ENCODE measurements at regions not wholly inside any gene's neighbourhood (a gene's known extent, or its start where the extent isn't known, plus 50 kb on each side); places are given as distances from the start of the nearest gene placed in this dataset.

GRCh38 chr7:119825091-119825655 lies 447.8 kb upstream of the KCND2 start:
- Histone ChIP-seq H3K4me3 (no peak overlapping the region), H3K36me3 (no peaks in the 10 kb centered on the region), H3K27me3 (replicated peaks; ENCODE audit: insufficient read depth) (no peaks in the 10 kb centered on the region), H3K4me1 (replicated peaks) (no peaks in the 10 kb centered on the region), H3K27ac (no peak overlapping the region), H3K9me3 (no peaks in the 10 kb centered on the region)
- no peak for TF ChIP-seq CTCF (IDR thresholded peaks at IDR 0.05)
- no peak for TF ChIP-seq POLR2AphosphoS5 (IDR thresholded peaks at IDR 0.05)
- TF ChIP-seq POLR2A (IDR thresholded peaks at IDR 0.05): no peak
- DNase-seq (ENCODE audit: low spot score): no peak
- intact Hi-C loops (cut with DNase I): no loop called here
- WGBS: 46% methylated on average over 3 of the region's 3 CpGs

GRCh38 chr7:119826547-119826946 lies 446.4 kb upstream of the KCND2 start:
- 96% methylated on average over 1 of the region's 1 CpG for WGBS
- Histone ChIP-seq H3K36me3 (no peaks in the 10 kb centered on the region), H3K4me1 (replicated peaks) (no peaks in the 10 kb centered on the region), H3K27me3 (replicated peaks; ENCODE audit: insufficient read depth) (no peaks in the 10 kb centered on the region), H3K27ac (no peak overlapping the region), H3K9me3 (no peaks in the 10 kb centered on the region), H3K4me3 (no peak overlapping the region)
- TF ChIP-seq CTCF (IDR thresholded peaks at IDR 0.05) (no peak), POLR2A (IDR thresholded peaks at IDR 0.05) (no peak), POLR2AphosphoS5 (IDR thresholded peaks at IDR 0.05) (no peak)
- intact Hi-C loops (cut with DNase I): no loop called here
- no peak for DNase-seq (ENCODE audit: low spot score)

- no peaks in the 10 kb centered on the region for H3K27me3 ChIP-seq (replicated peaks; ENCODE audit: insufficient read depth)
- no peak overlapping the region for H3K27ac ChIP-seq
- no peaks in the 10 kb centered on the region for H3K36me3 ChIP-seq
- no peak for DNase-seq (ENCODE audit: low spot score)
- H3K9me3 ChIP-seq: no peaks in the 10 kb centered on the region
- WGBS: 85% methylated on average over 6 of the region's 6 CpGs
- intact Hi-C loops (cut with DNase I): no loop called here
- TF ChIP-seq POLR2AphosphoS5 (IDR thresholded peaks at IDR 0.05) (no peak), CTCF (IDR thresholded peaks at IDR 0.05) (no peak), POLR2A (IDR thresholded peaks at IDR 0.05) (no peak)
- H3K4me3 ChIP-seq: no peak overlapping the region
- H3K4me1 ChIP-seq (replicated peaks): no peaks in the 10 kb centered on the region
Observed at GRCh38 chr7:119838444-119838843, 434.5 kb upstream of the KCND2 start.

- WGBS: 55% methylated on average over 1 of the region's 1 CpG
- intact Hi-C loops (cut with DNase I): no loop called here
Observed at GRCh38 chr7:119842337-119842736, 430.6 kb upstream of the KCND2 start.

More at GRCh38 chr7:119842337-119842736, 430.6 kb upstream of the KCND2 start:
- Histone ChIP-seq H3K36me3 (no peaks in the 10 kb centered on the region), H3K4me3 (no peak overlapping the region), H3K27ac (no peak overlapping the region), H3K4me1 (replicated peaks) (no peaks in the 10 kb centered on the region), H3K27me3 (replicated peaks; ENCODE audit: insufficient read depth) (no peaks in the 10 kb centered on the region), H3K9me3 (no peaks in the 10 kb centered on the region)
- DNase-seq (ENCODE audit: low spot score): no peak
- TF ChIP-seq POLR2AphosphoS5 (IDR thresholded peaks at IDR 0.05) (no peak), CTCF (IDR thresholded peaks at IDR 0.05) (no peak), POLR2A (IDR thresholded peaks at IDR 0.05) (no peak)
